ENCODE measurements at regions not wholly inside any gene's neighbourhood (a gene's known extent, or its start where the extent isn't known, plus 50 kb on each side); places are given as distances from the start of the nearest gene placed in this dataset.

GRCh38 chr6:95175927-95176675 lies 401.2 kb upstream of the MANEA start:
- TF ChIP-seq, protein P1, sequence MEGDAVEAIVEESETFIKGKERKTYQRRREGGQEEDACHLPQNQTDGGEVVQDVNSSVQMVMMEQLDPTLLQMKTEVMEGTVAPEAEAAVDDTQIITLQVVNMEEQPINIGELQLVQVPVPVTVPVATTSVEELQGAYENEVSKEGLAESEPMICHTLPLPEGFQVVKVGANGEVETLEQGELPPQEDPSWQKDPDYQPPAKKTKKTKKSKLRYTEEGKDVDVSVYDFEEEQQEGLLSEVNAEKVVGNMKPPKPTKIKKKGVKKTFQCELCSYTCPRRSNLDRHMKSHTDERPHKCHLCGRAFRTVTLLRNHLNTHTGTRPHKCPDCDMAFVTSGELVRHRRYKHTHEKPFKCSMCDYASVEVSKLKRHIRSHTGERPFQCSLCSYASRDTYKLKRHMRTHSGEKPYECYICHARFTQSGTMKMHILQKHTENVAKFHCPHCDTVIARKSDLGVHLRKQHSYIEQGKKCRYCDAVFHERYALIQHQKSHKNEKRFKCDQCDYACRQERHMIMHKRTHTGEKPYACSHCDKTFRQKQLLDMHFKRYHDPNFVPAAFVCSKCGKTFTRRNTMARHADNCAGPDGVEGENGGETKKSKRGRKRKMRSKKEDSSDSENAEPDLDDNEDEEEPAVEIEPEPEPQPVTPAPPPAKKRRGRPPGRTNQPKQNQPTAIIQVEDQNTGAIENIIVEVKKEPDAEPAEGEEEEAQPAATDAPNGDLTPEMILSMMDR (IDR thresholded peaks at IDR 0.05; ENCODE audit: low read depth, low read length), result no peak
- no peak for TF ChIP-seq POLR2A (IDR thresholded peaks at IDR 0.05; ENCODE audit: extremely low read depth, insufficient read length)
- no peak for TF ChIP-seq MAX (IDR thresholded peaks at IDR 0.05; ENCODE audit: low read depth, low read length)
- TF ChIP-seq MYC (IDR thresholded peaks at IDR 0.05; ENCODE audit: low read depth, low read length), result no peak

Data from NB4 (cell line).